Midbrain (tissue), 1 donor: ENCODE measurements at regions not wholly inside any gene's neighbourhood (a gene's known extent, or its start where the extent isn't known, plus 50 kb on each side); places are given as distances from the start of the nearest gene placed in this dataset.

Source experiments
- DNase-seq: peaks from one replicate; lab custom pipeline; 2025; lab: John Stamatoyannopoulos, UW

DNA sequence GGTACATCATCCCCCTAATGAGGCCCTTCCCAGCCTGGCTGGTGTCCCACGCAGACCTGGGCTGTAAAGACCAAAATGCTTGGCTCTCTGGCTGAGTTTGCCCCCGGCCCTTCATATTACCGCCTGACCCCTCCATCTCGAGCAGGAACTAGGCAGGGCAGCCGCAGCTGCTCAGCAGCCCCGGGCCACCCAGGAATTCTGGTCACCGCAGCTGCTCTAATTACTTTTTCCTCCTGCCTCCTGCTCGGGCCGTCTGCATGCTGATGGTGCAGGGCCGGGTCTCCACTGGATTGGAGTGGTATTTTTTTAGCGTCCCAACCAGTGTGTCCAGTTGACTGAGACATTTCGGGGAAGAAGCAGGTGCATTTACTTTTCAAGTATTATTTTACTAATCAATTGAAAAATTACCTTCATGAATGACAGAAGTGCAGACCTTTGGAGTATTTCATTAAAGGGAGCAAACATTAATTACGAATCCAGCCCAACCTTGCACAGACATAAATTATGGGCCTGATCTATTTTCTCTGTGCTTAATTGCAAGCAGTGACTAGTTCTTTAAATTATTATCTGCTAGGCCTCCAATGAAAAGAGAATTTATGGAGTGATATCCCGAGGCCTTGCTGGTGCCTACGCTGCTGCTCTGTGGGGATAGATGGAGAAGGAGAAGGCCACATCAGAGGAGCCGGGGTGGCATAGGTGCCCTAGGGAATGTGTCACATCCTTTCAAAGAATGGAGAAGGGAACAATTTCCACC lies 176.2 kb downstream of the CYLD start:
- DNase-seq = no peak

DNA sequence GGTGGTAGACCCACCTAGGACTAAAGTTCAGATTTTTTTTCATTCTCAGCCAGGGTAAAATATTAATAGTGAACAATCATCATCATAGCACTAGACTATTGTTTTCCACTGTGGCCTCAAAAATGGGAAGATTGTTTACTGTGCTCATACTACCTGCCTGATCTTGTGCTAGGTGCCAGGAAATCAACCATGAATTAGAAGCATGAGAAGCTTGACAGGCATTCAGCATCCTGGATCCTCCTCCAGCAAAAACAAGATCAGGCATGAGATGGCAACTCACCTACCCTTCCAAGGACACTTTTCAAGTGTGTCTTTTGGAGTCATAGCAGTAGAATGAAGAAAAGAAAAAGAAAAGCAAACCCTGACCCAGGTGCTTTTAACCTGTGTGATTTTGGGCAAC lies 174.2 kb downstream of the CYLD start:
- no peak for DNase-seq

DNA sequence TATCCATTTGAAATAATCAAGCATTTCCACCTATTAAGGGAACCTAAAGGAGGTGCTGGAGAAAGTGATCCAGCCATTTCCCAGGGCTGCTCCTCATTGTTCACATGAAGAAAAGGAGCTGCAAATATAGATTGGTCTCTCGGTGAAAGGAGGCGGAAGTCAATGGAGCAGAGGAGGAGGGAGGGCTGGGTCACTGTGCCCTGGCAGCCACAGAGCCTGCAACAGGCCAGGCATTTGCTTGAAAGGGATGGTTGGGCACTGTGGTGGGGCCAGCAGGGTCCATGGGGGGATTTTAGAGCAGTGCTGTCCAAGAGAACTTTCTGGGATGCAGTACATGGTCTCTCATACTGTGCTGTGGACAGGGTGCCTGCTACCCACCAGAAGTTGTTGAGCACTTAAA lies 173.2 kb downstream of the CYLD start:
- DNase-seq = no peak

DNA sequence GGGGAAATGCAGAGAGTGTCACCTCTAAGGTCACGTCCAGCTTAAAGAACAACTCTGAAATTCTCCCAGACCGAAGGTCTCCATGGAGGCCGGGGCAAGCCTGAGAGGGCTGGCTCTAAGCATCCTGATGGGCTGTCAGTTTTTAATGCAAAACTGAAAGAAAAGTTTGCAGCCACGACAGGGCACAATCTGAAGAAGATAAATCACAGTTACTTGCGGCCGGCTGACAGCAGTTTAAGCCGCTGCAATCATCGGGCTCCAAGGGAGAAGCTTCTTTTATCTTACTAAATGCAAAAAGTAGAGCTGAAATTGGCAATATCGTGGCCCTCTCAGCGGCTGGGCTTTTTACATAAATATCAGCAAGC lies 168.8 kb downstream of the CYLD start:
- no peak for DNase-seq

DNA sequence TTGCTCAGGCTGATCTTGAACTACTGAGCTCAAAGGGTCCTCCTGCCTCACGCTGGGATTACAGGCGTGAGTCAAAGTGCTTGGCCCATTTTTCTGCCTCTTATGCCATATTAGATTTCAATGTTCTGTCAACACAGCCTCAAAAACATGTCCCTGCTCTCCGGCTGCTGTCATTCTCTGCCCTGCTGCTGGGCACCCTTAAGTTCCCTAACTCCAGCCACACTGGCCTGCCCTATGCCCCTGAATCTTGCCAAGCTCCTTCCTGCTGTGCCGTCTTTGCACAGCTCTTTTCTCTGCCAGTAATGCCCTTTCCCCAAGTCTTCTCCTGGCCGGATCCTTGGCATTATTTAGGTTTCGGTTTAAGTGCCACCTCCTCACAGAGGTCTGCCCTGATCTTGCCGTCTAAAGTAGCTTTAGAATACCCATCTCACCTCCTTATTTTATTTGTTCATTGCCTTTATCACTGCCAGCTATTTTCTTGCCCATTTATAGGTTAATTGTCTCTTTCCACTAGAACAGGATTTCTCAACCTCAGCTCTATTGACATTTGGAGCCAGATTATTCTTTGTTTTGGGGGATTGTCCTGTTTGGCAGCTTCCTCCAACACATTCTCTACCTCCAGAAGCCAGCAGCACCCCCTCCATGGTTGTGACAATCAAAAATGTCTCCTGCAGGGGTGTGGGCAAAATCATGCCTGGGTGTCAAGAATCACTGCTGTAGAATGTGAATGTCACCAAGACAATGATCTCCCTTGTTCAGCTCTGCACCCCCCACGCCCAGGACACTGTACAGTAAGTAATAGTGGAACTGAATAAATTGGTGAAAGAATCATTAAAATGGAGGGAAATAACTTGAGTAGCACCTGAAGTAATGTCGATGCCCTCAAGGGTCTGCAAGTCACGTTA lies 168.2 kb downstream of the CYLD start:
- no peak for DNase-seq

DNA sequence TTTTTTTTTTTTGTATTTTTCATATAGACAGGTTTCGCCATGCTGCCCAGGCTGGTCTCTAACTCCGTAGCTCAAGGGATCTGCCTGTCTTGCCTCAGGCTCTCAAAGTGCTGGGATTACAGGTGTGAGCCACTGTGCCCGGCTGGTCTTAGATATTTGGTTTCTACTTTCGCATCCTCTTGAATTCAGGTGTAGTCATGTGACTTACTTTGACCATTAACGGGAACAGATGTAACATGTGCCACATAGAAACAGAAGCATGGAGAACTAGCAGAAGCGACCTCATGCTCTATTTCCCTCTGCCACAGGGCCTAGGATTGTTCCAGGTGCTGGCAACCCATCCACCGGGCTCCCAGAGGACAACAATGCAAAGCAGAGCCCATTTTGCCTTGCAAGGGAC lies 166.6 kb downstream of the CYLD start:
- DNase-seq = no peak

DNA sequence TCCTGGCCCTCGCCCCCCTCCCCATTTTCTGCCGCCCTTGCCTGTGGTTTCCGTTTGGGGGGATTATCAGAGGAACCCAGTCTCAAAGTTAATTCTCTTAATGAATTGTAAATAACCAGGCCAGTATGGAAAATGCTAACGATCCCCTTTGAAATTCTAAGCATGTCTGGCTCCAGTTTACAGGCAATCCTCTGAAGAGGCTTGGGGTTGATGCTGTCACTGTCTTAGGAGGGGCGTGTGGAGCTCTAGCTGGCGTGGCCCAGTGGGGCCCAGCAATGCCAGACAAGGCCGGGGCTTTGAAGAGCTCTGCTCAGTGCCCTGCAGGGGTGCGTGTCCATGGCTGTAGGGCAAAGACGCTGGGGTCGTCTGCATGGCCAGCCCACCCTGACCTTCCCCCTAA lies 164.6 kb downstream of the CYLD start:
- DNase-seq = no peak

DNA sequence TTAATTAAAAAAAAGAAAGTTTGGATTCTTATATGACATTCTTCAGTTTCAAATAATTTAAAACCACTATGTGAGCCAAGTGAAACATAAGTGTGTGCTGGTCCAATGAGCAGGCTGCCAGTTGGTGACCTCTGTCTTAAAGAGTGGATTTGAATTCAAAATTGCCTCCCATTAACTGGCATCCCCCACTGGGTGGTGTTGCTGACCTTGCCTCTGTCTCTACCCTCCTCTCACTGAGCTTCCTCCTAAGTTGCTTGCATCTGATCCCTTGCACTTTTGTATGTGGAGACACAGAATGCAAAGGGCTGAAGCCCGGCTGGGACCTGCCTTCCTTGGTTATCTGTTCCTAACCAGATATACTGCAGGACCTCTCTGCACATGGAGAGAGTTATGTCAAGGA lies 160.6 kb downstream of the CYLD start:
- peak; percentile 23 for DNase-seq

DNA sequence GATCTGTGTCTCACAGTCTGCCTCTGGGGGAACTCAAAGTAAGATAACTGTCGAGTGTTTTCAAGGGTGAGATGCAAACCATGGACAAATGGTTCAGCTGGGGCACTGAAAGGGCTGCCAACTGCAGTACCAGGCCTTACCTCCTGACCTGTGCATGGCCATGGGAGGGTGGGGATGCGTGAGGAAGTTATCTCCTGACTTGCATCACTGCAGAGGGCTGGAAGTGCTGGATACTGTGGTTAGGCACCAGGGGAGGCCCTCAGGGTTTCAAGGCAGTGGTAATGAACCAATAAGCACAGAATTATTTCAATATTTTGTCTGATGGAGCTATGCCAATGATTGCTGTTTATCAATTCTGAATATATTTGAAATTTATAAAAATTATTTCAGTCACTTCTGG lies 159.2 kb downstream of the CYLD start:
- no peak for DNase-seq

DNA sequence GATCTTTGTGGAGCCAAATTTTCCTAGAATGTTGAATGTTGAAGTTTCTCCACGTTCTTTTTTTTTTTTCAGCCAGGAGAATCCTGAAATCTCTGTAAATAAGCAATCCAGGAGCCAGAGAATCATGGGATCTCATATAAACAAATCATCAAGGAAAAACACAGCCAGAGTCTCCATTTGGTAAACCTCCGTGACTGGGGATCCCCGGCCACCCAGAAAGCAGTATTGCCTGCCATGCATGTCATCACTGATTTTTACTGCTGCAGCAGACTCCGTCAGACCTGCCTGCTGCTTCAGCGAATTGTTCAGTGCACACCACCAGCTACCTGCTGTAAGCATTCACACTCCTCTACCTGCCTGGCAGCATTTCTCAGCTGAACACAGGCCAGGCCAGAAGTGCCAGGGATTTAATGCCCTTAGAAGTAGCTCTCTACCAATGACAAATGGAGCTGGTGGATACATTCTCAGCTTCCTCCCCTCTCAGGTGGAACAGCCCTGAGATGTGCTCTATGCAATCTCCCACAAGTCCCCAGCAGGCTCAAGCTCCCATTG lies 158.6 kb downstream of the CYLD start:
- DNase-seq = no peak

DNA sequence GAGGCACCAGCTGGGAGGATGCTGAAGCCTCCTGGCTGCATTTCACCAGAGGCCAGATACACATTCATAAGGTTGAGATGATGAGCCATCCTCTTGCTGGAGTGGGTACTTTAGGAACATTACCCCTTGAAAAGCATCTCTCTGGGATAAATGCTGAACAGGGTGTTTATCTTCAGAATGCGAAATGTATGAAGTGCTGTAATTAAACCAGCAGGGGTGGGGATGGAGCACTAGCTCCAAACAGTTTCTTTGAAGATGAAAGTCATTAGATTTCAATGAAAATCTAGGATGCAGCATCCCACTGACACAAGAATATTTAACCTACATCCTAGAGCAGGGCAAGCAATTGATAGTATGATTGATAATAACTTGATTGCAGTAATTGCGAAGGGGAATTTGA lies 158.1 kb downstream of the CYLD start:
- DNase-seq = no peak

DNA sequence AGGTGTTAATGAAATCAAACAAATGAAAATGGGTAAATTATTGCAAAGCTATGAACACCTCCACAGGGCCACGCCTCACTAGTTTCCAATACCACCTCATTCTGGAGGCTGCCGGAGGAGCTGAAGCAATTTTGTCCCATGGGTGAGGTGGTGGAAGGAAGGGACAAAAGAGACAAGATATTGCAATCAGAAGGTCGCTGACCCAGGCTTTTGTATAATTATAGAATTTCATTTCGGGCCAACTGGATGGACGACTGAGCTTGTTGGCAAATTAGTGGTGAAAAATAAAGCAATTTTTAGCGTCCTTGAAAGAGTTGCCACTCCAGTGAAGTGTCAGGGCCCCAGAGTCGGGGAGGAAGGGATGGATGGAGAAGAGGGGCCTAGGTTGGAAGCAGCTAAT lies 147.9 kb downstream of the CYLD start:
- no peak for DNase-seq

DNA sequence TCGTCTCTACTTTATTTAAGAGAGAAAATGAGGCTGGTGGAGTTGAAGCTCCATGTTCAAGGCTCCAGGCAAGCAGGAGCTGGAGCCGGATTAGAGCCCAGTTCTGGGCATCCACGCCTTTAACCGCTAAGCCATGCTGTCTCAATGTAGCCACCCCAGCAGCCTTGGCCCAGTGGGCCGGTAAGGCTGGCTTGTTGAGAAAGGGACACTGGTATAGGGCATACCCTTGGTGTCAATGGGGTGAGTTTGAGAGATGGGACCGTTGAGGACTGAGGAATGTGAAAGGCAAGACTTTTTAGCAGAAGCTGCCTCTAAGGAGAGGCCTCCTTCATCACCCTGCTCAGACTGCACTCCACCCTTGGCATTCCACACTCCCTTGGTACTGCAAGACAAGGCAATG lies 147.4 kb downstream of the CYLD start:
- no peak for DNase-seq

DNA sequence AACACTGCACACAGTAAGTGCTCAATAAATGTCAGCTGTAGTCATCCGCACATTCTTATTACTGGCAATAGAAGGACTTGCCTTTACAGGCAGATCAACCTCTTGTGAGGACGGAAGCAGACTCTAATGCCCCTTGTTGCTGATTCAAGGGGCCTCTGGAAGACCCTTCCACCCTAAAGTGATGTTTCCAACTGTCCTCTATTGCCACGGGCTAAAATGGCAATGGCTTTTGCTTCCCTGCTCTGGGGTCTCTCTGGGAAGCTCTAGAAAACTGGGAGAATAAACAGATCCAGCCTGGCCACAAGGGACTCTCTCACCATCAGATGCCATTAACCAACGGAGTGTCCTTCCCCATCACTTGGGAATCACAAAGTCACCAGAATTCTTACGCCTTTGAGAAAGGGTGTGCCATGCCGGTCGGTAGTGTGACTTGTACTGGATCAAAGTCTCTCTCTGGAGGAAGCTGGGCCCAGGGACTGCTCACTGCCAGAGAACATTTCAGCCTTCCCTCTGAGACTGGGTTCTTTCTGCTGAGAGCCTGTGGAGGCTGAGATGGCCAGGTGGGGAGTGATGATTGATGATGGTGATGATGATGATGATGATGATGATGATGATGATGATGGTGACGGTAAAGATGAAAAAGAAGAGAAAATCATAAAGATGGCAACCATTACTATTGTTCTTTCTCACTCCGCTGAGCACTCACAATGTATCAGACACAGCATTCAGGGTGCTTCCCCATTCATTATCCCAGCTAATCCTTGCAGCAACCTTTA lies 146.8 kb downstream of the CYLD start:
- DNase-seq = no peak

DNA sequence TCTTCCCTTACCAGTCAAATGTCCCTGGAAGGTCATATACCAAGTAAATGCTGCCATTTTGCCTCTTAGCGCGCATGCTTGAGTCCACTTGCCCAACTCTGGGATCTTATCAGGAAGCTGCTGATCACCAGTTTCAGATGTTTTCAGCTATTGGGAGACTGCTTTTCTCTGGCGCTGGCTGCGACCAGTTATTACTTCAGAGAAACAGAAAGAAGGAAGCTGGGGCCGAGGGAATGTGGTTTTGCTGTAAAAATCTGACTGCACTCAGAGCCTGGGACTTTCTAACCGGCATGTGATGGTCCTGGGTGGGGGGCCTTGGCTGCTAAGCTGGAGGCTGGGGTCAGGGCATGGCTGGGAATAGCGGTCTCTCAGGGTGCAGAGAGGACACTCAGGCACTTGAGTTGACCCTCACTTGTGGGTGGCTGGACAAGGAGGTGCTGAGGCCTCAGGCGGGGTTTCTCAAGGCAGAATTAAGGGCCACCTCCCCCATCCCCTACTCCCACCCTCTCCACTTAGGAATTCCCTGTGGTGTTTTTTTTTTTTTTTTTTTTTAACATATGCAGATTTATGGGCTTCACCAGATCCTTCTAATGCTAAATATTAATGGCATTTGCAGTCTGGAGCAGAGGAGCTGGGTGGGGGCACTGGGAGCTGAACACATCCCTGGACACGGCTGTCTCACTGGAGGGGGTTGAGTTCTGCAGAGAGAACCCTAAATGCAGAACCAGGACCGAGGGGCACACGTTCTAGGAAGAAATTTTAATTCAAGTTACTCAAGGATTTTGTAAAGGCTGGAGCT lies 145.8 kb downstream of the CYLD start:
- DNase-seq = no peak

DNA sequence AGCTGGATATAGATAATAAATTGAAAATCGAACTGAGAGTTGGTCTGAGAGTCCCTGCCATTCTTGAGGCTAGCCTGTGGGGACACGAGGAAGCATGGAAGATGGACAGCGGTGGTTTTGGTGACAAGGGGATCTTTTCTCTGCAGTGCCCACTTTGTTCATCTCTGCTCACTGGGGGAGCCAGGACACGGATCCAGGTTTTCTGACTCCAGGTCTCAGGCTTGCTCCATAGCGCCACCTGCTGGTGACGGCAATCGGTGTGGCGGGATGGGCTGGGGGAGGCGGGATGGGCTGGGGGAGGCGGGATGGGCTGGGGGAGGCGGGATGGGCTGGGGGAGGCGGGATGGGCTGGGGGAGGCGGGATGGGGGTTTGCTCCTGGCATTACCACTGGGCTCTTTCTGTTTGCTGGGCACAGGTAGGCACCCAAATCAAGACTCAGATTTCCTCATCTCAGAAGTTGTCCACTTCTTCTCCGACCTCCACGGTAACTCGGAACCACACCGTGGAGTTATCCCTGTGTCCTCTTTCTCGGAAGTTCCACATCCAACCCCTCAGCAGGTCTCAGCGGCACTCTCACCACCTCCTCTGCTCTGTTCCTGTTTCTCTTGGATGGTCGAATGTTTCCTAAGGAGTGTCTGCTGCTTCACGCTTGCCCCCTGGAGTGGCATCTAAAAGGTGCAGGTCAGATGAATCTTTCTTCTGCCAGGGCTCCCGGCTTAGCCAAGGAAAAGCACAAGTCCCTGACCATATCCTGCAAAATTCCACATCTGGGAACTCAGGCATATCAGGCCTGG lies 142.4 kb downstream of the CYLD start:
- DNase-seq = no peak

DNA sequence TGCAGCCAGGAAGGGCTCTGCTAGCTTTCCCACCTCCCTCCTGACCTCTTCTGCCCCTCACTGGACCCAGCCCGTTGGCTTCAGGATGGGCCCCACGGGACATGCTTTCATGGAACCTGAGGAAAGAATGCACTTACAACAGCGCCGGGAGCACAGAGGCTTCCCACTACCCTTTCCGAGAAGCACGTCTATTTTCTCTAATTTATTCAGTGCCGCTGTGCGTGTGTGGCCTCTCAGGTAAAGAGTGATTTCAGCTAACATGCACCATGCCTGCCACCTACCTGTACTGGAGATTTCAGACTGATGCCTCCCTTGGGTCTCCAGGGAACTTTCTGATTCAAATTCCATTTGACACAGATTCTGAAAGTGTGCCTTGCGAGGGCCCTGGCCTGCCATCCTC lies 140.1 kb downstream of the CYLD start:
- DNase-seq = no peak

DNA sequence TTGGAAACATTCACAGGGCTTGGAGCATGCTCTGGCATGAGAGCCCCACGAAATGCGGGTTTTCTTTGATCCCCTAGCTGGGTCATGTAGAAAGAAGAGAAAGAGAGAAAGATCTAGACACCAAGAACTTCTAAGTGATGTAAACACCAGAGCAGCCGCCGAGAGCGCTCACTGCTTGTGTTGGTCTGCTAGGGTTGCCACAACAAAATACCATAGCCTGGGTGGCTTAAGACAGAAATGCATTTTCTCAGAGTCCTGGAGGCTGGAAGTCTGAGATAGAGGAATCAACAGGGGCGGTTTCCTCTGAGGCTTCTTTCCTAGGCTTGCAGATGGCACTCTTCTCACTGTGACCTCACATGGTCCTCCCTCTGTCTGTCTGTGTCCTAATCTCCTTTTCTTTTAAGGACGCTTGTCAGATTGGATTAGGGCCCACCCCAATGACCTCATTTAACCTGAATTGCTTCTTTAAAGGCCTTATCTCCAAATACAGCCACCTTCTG lies 139.5 kb downstream of the CYLD start:
- no peak for DNase-seq

DNA sequence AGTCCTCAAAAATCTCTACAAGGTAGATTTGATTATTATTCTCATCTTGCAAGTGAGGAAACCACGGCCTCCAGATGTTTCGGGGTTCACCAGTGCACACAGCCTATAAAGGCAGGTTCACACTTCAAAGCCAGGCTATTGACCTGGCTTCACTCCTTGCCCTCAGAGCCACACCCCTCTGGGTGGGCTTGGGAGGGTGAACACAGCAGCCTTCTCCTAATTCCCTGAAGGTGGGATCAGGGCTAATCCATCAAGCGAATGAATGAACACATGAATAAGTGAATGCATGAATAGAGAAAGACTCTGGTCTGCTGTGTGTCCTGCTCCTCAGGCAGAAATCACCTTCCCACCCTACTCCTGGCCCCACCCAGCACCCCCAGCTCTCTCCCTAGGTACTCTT lies 139.0 kb downstream of the CYLD start:
- no peak for DNase-seq

DNA sequence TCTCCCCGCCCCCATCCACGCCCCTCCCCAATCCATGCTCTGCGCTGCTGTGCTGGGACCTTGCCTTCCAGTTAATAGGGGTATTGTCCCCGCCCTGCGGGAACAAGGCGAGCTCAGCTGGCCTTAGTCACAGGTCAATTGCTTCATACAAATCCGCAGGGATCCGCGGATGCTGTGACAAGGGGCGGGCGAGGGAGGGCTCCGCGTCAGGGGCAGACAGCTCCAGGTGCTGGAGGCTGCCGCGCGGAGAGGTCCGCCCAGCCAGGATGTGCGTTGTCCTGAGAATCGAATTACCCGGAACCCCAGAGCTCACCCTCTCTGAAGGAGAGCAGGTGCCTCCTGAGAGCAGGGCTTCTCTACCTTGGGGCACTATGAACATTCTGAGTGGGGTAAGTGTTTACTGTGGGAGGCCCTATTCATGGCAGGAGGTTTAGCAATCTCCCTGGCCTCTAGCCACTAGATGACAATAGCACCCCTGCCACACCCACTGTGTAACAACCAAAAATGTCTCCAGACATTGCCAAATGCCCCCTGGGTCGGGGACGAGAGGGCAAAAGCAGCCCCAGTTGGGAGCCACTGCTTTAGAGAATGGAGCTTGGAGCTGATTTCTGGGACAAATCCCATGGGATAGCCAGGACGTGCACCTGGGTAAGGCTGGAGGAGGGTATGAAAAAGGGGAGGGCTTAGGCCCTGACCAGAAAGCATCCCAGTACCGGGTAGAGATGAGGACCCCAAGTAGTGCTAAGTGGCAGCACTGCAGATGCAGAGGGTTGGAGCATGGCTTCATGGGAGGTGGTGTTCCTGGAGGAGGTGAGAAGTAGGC lies 138.2 kb downstream of the CYLD start:
- DNase-seq = peak; percentile 14
